CD4-positive, alpha-beta T cell (primary cell): ENCODE measurements at regions not wholly inside any gene's neighbourhood (a gene's known extent, or its start where the extent isn't known, plus 50 kb on each side); places are given as distances from the start of the nearest gene placed in this dataset.

ENCODE experiments used
- ATAC-seq: fragments of 200-7000 bp; cut with Tn5 transposase; one replicate; pipeline ENCODE4 v1.10.0; 2022; ENCODE audit warnings: mild to moderate bottlenecking; ENCODE audit not compliant: poor library complexity
- CTCF ChIA-PET: fragments of 350-600 bp; sonication (Branson Sonifier 250); formaldehyde crosslinking; loops from one replicate; lab custom pipeline; 2021; ENCODE audit warnings: antibody characterized with exemption, inconsistent platforms; lab: Charles Lee
- POLR2A ChIA-PET: fragments of 350-600 bp; sonication (Branson Sonifier 250); formaldehyde crosslinking; loops from one replicate; lab custom pipeline; 2021; ENCODE audit warnings: antibody characterized with exemption, inconsistent platforms; lab: Charles Lee
- DNase-seq, 14 experiments: peaks; one replicate each; pipeline ENCODE4 v3.0.0-alpha.2; 2013 to 2020; ENCODE audit warnings: mixed read lengths in 2 of 14
- H3K27ac ChIP-seq, 2 donors: one replicate each; pipeline versions ENCODE4 v1.5.1 to v1.7.0; 2013; ENCODE audit warnings: low read length in 2 of 2, low read depth in 1 of 2, mild to moderate bottlenecking in 1 of 2
- H3K27me3 ChIP-seq, 2 experiments: 1 replicate in 1 of 2; 2 replicates in 1 of 2; pipeline versions ENCODE4 v1.6.1 to v1.7.0; 2013; ENCODE audit warnings: low read length in 2 of 2, control low read depth in 1 of 2, mild to moderate bottlenecking in 1 of 2, moderate library complexity in 1 of 2; ENCODE audit not compliant: insufficient read depth in 2 of 2, control insufficient read depth in 1 of 2
- H3K36me3 ChIP-seq: one replicate; pipeline ENCODE4 v1.6.1; 2013; ENCODE audit warnings: low read length, control low read depth; ENCODE audit not compliant: insufficient read depth
- H3K4me1 ChIP-seq: one replicate; pipeline ENCODE4 v1.6.1; 2013; ENCODE audit warnings: low read length, control low read depth; ENCODE audit not compliant: insufficient read depth
- H3K4me3 ChIP-seq: one replicate; pipeline ENCODE4 v1.5.1; 2013; ENCODE audit warnings: mild to moderate bottlenecking, low read length, moderate library complexity
- H3K9me3 ChIP-seq, 2 experiments: 1 replicate in 1 of 2; 2 replicates in 1 of 2; pipeline versions ENCODE4 v1.6.1 to v1.7.0; 2013; ENCODE audit warnings: low read length in 2 of 2, mild to moderate bottlenecking in 2 of 2, control low read depth in 1 of 2, moderate library complexity in 1 of 2; ENCODE audit not compliant: control insufficient read depth in 1 of 2, insufficient read depth in 1 of 2
- H3K27ac Mint-ChIP-seq: one replicate; pipeline ENCODE4 v1.8.0; 2020; ENCODE audit warnings: mixed read lengths
- H3K27me3 Mint-ChIP-seq: one replicate; pipeline ENCODE4 v1.8.0; 2021; ENCODE audit warnings: mixed read lengths
- H3K36me3 Mint-ChIP-seq: one replicate; pipeline ENCODE4 v1.8.0; 2021; ENCODE audit warnings: low read depth, mixed read lengths
- H3K4me1 Mint-ChIP-seq: one replicate; pipeline ENCODE4 v1.8.0; 2021; ENCODE audit warnings: low read depth, mixed read lengths
- H3K4me3 Mint-ChIP-seq: one replicate; pipeline ENCODE4 v1.8.0; 2020; ENCODE audit warnings: mild to moderate bottlenecking, mixed read lengths
- H3K9me3 Mint-ChIP-seq: one replicate; pipeline ENCODE4 v1.8.0; 2020; ENCODE audit warnings: mixed read lengths
- intact Hi-C, 2 experiments: fragments of 100-400 bp; cut with DNase I in 1 of 2; cut with micrococcal nuclease in 1 of 2; formaldehyde crosslinking; loops; one replicate each; pipeline versions ENCODE4 v1.15.1 to v1.9.0; 2023 to 2025; cut with DNase I, micrococcal nuclease
- TF ChIP-seq, protein P1 (sequence below): fragments of 200-600 bp; IDR thresholded peaks from one replicate; pipeline ENCODE4 v1.8.0; 2022; ENCODE audit warnings: antibody characterized with exemption, mild to moderate bottlenecking

DNA sequence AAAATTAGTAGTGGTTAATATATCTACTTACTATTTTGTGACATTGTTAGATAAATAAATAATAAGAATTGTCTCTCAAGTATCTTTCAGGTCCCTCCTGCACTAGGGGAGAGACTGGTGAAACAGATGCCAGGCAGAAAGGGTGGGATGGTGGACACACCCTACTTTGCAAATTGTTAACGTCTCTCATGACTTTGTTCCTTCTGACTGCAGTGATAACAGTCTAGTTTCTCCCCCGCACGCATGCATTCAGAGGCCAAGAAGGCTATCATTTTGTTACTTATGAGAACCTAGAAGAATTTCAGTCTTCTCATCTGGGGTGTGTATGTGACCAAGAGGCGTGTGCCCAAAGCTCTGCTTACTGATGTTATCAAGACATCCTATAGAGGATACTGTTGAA lies 152.3 kb downstream of the EDN1 start:
- POLR2A ChIA-PET = no interaction called here
- Mint-ChIP-seq H3K9me3 (no peaks in the 10 kb centered on the region), H3K36me3 (no peaks in the 10 kb centered on the region), H3K27me3 (peaks cover 12% of the 10 kb centered on the region), H3K4me3 (no peak overlapping the region), H3K4me1 (no peaks in the 10 kb centered on the region), H3K27ac (no peak overlapping the region)
- Histone ChIP-seq H3K4me3 (no peak overlapping the region), H3K27ac (no peak overlapping the region), H3K36me3 (no peaks in the 10 kb centered on the region), H3K27me3 (no peaks in the 10 kb centered on the region), H3K4me1 (no peaks in the 10 kb centered on the region), H3K9me3 (no peaks in the 10 kb centered on the region)
- intact Hi-C loops = no loop called here
- DNase-seq (no peak), ATAC-seq (no peak)
- CTCF ChIA-PET = no interaction called here
- TF ChIP-seq, protein P1, sequence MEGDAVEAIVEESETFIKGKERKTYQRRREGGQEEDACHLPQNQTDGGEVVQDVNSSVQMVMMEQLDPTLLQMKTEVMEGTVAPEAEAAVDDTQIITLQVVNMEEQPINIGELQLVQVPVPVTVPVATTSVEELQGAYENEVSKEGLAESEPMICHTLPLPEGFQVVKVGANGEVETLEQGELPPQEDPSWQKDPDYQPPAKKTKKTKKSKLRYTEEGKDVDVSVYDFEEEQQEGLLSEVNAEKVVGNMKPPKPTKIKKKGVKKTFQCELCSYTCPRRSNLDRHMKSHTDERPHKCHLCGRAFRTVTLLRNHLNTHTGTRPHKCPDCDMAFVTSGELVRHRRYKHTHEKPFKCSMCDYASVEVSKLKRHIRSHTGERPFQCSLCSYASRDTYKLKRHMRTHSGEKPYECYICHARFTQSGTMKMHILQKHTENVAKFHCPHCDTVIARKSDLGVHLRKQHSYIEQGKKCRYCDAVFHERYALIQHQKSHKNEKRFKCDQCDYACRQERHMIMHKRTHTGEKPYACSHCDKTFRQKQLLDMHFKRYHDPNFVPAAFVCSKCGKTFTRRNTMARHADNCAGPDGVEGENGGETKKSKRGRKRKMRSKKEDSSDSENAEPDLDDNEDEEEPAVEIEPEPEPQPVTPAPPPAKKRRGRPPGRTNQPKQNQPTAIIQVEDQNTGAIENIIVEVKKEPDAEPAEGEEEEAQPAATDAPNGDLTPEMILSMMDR = no peak

DNA sequence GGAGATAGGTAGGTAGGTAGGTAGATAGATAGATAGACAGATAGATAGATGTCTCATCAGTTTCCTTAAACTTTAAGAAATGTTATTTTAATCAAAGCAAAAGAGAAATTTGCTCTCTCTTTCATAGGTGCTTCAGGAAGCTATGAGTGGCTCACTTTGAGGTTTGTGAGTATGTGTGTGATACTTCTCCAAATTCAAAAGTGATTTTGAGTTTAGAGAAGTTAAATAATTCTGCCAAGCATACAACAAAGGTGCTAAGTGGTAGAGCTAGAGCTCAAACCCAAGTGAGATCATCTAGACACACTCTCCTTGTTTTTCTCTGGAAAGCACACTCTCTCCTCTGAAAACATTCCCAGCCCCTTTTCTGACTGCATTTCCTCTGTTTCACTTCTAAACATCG lies 156.2 kb downstream of the EDN1 start:
- intact Hi-C loops = no loop called here

DNA sequence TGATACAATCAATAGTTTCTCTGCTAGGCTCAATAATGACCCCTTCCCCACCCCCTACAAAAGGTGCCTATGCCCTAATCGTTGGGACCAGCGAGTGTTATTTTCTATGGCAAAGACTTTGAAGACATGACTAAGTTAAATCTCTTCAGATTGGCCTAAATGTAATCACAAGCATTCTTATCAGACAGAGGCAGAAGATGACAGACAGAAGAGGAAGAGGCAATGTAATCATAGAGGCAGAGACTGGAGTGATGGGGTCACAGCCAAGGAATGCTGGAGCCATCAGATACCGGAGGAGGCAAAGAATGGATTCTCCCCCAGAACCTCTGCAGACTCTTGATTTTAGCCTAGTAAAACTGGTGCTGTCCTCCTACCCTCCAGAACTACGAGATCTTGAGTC lies 159.3 kb downstream of the EDN1 start:
- intact Hi-C loops = no loop called here
- Histone ChIP-seq H3K36me3 (no peaks in the 10 kb centered on the region), H3K27ac (no peak overlapping the region), H3K27me3 (no peaks in the 10 kb centered on the region), H3K9me3 (peaks cover 0 to 3% of the 10 kb centered on the region in 2 experiments), H3K4me3 (no peak overlapping the region), H3K4me1 (no peaks in the 10 kb centered on the region)
- ChIA-PET POLR2A (no interaction called here), CTCF (no interaction called here)
- Mint-ChIP-seq H3K27me3 (peaks cover 22% of the 10 kb centered on the region), H3K4me1 (no peaks in the 10 kb centered on the region), H3K4me3 (no peak overlapping the region), H3K27ac (no peak overlapping the region), H3K36me3 (no peaks in the 10 kb centered on the region), H3K9me3 (peaks cover 18% of the 10 kb centered on the region)
- ATAC-seq = no peak
- DNase-seq = no peak
- TF ChIP-seq, protein P1 = no peak

More for the DNA sequence above, 156.2 kb downstream of the EDN1 start:
- no peaks in the 10 kb centered on the region for H3K36me3 ChIP-seq
- ATAC-seq (no peak), DNase-seq (no peak)
- TF ChIP-seq, protein P1 = no peak
- H3K4me3 ChIP-seq = no peak overlapping the region
- peaks cover 5% of the 10 kb centered on the region for H3K9me3 Mint-ChIP-seq
- peaks cover 30% of the 10 kb centered on the region for H3K27me3 Mint-ChIP-seq
- ChIA-PET POLR2A (no interaction called here), CTCF (no interaction called here)
- no peaks in the 10 kb centered on the region for H3K4me1 ChIP-seq
- H3K4me1 Mint-ChIP-seq = no peaks in the 10 kb centered on the region
- H3K27ac Mint-ChIP-seq = no peak overlapping the region
- no peaks in the 10 kb centered on the region for H3K9me3 ChIP-seq
- no peaks in the 10 kb centered on the region for H3K27me3 ChIP-seq
- no peak overlapping the region for H3K4me3 Mint-ChIP-seq
- no peaks in the 10 kb centered on the region for H3K36me3 Mint-ChIP-seq
- H3K27ac ChIP-seq = no peak overlapping the region
